ENCODE measurements at regions not wholly inside any gene's neighbourhood (a gene's known extent, or its start where the extent isn't known, plus 50 kb on each side); places are given as distances from the start of the nearest gene placed in this dataset.

GRCh38 chr5:17732351-17732923 is 98.2 kb downstream of the TAF11L14 start (continued):
- TF ChIP-seq FOXJ3 (CRISPR knock-in tag; IDR thresholded peaks at IDR 0.05; ENCODE audit: borderline replicate concordance), result no peak
- no peak for TF ChIP-seq ZNF432 (CRISPR knock-in tag; IDR thresholded peaks at IDR 0.05; ENCODE audit: borderline replicate concordance)
- TF ChIP-seq POGK (CRISPR knock-in tag; conservative IDR thresholded peaks at IDR 0.05), result no peak

- Histone ChIP-seq H4K20me1 (ENCODE audit: insufficient read depth, low read length) (no peaks in the 10 kb centered on the region), H3K36me3 (replicated peaks in 1 of 2; ENCODE audit: control insufficient read depth in 1 of 2, insufficient read depth in 2 of 2, low read length in 2 of 2) (no peaks in the 10 kb centered on the region), H3K27me3 (ENCODE audit: control insufficient read depth in 1 of 2, insufficient read depth in 2 of 2, low read length in 2 of 2) (no peaks in the 10 kb centered on the region; a peak in 1 of 5 replicates), H3K27ac (ENCODE audit: extremely low read length, insufficient read depth, low read length) (no peak overlapping the region), H2AFZ (ENCODE audit: low read length) (no peak overlapping the region), H3K4me2 (ENCODE audit: low read depth, low read length) (no peak overlapping the region), H3K4me3 (replicated peaks in 1 of 3; ENCODE audit: insufficient read depth in 1 of 3, low read depth in 2 of 3, low read length in 3 of 3) (no peak overlapping the region), H3K9ac (ENCODE audit: insufficient read depth, low read depth, low read length) (no peak overlapping the region), H3K4me1 (ENCODE audit: insufficient read depth, low read length) (no peaks in the 10 kb centered on the region), H3K9me3 (ENCODE audit: low read length) (peaks cover 75% of the 10 kb centered on the region), H3K79me2 (ENCODE audit: insufficient read depth, low read length) (no peaks in the 10 kb centered on the region)
- 30% methylated on average over 2 of the region's 2 CpGs for WGBS (ENCODE audit: low lambda C conversion rate)
- no peak for ATAC-seq
- no peak for DNase-seq (ENCODE audit: low spot score)
- in situ Hi-C loops (cut with HindIII; ENCODE audit: extremely low pct_ligation_motif_present, low pct_unique_long_range_greater_than_20kb) (no loop called here), intact Hi-C loops (cut with micrococcal nuclease; ENCODE audit: unreplicated experiment) (no loop called here)
- ChIA-PET CTCF (ENCODE audit: low intra/inter-chr PET ratio, low total read pairs) (no interaction called here), POLR2A (no interaction called here)
- no peak for FAIRE-seq
- BruUV-seq (replicated peaks), result no TSS peak
- TF ChIP-seq HOXA9 (CRISPR knock-in tag; IDR thresholded peaks at IDR 0.05; ENCODE audit: borderline replicate concordance) (no peak), ZHX2 (IDR thresholded peaks at IDR 0.05; ENCODE audit: low read depth) (no peak), ZHX2 (CRISPR knock-in tag; IDR thresholded peaks at IDR 0.05; ENCODE audit: borderline replicate concordance) (no peak), ZNF362 (CRISPR knock-in tag; IDR thresholded peaks at IDR 0.05; ENCODE audit: borderline replicate concordance) (no peak), RXRB (CRISPR knock-in tag; IDR thresholded peaks at IDR 0.05; ENCODE audit: borderline replicate concordance) (no peak), ZMYM4 (CRISPR knock-in tag; IDR thresholded peaks at IDR 0.05) (no peak), MBD4 (IDR thresholded peaks at IDR 0.05; ENCODE audit: borderline replicate concordance, low read length) (no peak), SOX5 (CRISPR knock-in tag; IDR thresholded peaks at IDR 0.05; ENCODE audit: borderline replicate concordance) (no peak)
These were observed 99.8 kb downstream of the TAF11L14 start for GRCh38 chr5:17734011-17734410.

All from HepG2 (cell line).